ENCODE measurements at regions not wholly inside any gene's neighbourhood (a gene's known extent, or its start where the extent isn't known, plus 50 kb on each side); places are given as distances from the start of the nearest gene placed in this dataset.
"Not testable (repeated sequence)": the region's sequence is repeated elsewhere in the genome, so short reads cannot be mapped to it uniquely, and the experiment has no call there.

GRCh38 chr21:9756677-9757076, 764.7 kb upstream of the TPTE start:
- no peak overlapping the region for H3K9ac ChIP-seq (ENCODE audit: low read length)
- H3K27ac ChIP-seq (ENCODE audit: low read depth, low read length) = no peak overlapping the region
- H2BK15ac ChIP-seq (replicated peaks; ENCODE audit: low read depth) = no peak overlapping the region
- H4K8ac ChIP-seq (ENCODE audit: low read depth, low read length) = no peak overlapping the region
- no peak for DNase-seq
- no peak overlapping the region for H3K4ac ChIP-seq (ENCODE audit: low read depth, low read length)
- no peaks in the 10 kb centered on the region for H3K4me1 ChIP-seq (ENCODE audit: control insufficient read depth, low read depth, low read length)
- no peaks in the 10 kb centered on the region for H3K79me2 ChIP-seq (ENCODE audit: control insufficient read depth, insufficient read depth, low read length)
- H4K5ac ChIP-seq (ENCODE audit: low read length) = no peak overlapping the region
- no peak overlapping the region for H2AK5ac ChIP-seq (ENCODE audit: low read length)
- no peaks in the 10 kb centered on the region for H3K36me3 ChIP-seq (ENCODE audit: control insufficient read depth, insufficient read depth, low read length)
- H2BK120ac ChIP-seq (ENCODE audit: low read depth, low read length) = no peak overlapping the region
- no peak overlapping the region for H3K56ac ChIP-seq (ENCODE audit: low read length)
- H2BK5ac ChIP-seq (ENCODE audit: low read length) = no peak overlapping the region
- no peak overlapping the region for H3K18ac ChIP-seq (ENCODE audit: low read length)
- no peak overlapping the region for H3K4me2 ChIP-seq (ENCODE audit: low read length)
- H3K27me3 ChIP-seq (ENCODE audit: insufficient read depth, low read length, poor library complexity) = no peaks in the 10 kb centered on the region
- WGBS (ENCODE audit: extremely low coverage, insufficient coverage, low lambda C conversion rate) = no CpG with 5 or more reads among the region's 9 CpGs
- H3K4me3 ChIP-seq (ENCODE audit: low read length) = no peak overlapping the region
- no peak overlapping the region for H3K23ac ChIP-seq (ENCODE audit: low read length)
- no peaks in the 10 kb centered on the region for H3K79me1 ChIP-seq (ENCODE audit: low read length)

- H2BK120ac ChIP-seq (ENCODE audit: low read depth, low read length); H4K5ac ChIP-seq (ENCODE audit: low read length); H3K4ac ChIP-seq (ENCODE audit: low read depth, low read length); H2AK5ac ChIP-seq (ENCODE audit: low read length); H3K27ac ChIP-seq (ENCODE audit: low read depth, low read length); H2BK15ac ChIP-seq (replicated peaks; ENCODE audit: low read depth); H3K4me3 ChIP-seq (ENCODE audit: low read length); H3K56ac ChIP-seq (ENCODE audit: low read length); H3K18ac ChIP-seq (ENCODE audit: low read length); DNase-seq; H3K79me1 ChIP-seq (ENCODE audit: low read length); H3K79me2 ChIP-seq (ENCODE audit: control insufficient read depth, insufficient read depth, low read length); H3K4me2 ChIP-seq (ENCODE audit: low read length); H4K8ac ChIP-seq (ENCODE audit: low read depth, low read length); H3K27me3 ChIP-seq (ENCODE audit: insufficient read depth, low read length, poor library complexity); H3K9ac ChIP-seq (ENCODE audit: low read length); H3K4me1 ChIP-seq (ENCODE audit: control insufficient read depth, low read depth, low read length); H2BK5ac ChIP-seq (ENCODE audit: low read length); H3K36me3 ChIP-seq (ENCODE audit: control insufficient read depth, insufficient read depth, low read length); H3K23ac ChIP-seq (ENCODE audit: low read length): not testable (repeated sequence)
- no CpG with 5 or more reads among the region's 9 CpGs for WGBS (ENCODE audit: extremely low coverage, insufficient coverage, low lambda C conversion rate)
Measured at GRCh38 chr21:9757118-9757517, 764.3 kb upstream of the TPTE start.

- H3K4me3 ChIP-seq (ENCODE audit: low read length); H3K4me1 ChIP-seq (ENCODE audit: control insufficient read depth, low read depth, low read length); H2BK15ac ChIP-seq (replicated peaks; ENCODE audit: low read depth); H3K23ac ChIP-seq (ENCODE audit: low read length); H3K27ac ChIP-seq (ENCODE audit: low read depth, low read length); H3K27me3 ChIP-seq (ENCODE audit: insufficient read depth, low read length, poor library complexity); H4K5ac ChIP-seq (ENCODE audit: low read length); H3K79me1 ChIP-seq (ENCODE audit: low read length); H3K4ac ChIP-seq (ENCODE audit: low read depth, low read length); DNase-seq; H2BK5ac ChIP-seq (ENCODE audit: low read length); H2BK120ac ChIP-seq (ENCODE audit: low read depth, low read length); H3K36me3 ChIP-seq (ENCODE audit: control insufficient read depth, insufficient read depth, low read length); H3K18ac ChIP-seq (ENCODE audit: low read length); H3K4me2 ChIP-seq (ENCODE audit: low read length); H2AK5ac ChIP-seq (ENCODE audit: low read length); H3K79me2 ChIP-seq (ENCODE audit: control insufficient read depth, insufficient read depth, low read length); H3K56ac ChIP-seq (ENCODE audit: low read length); H3K9ac ChIP-seq (ENCODE audit: low read length); H4K8ac ChIP-seq (ENCODE audit: low read depth, low read length): not testable (repeated sequence)
- no CpG with 5 or more reads among the region's 9 CpGs for WGBS (ENCODE audit: extremely low coverage, insufficient coverage, low lambda C conversion rate)
Measured at GRCh38 chr21:9757572-9757971, 763.8 kb upstream of the TPTE start.

GRCh38 chr21:9758141-9758540, 763.2 kb upstream of the TPTE start:
- no peak overlapping the region for H2BK120ac ChIP-seq (ENCODE audit: low read depth, low read length)
- H3K4me2 ChIP-seq (ENCODE audit: low read length) = no peak overlapping the region
- H3K9ac ChIP-seq (ENCODE audit: low read length) = no peak overlapping the region
- no peak overlapping the region for H4K8ac ChIP-seq (ENCODE audit: low read depth, low read length)
- H3K18ac ChIP-seq (ENCODE audit: low read length) = no peak overlapping the region
- H3K56ac ChIP-seq (ENCODE audit: low read length) = no peak overlapping the region
- no peaks in the 10 kb centered on the region for H3K79me1 ChIP-seq (ENCODE audit: low read length)
- H4K5ac ChIP-seq (ENCODE audit: low read length) = no peak overlapping the region
- H3K27ac ChIP-seq (ENCODE audit: low read depth, low read length) = no peak overlapping the region
- H2AK5ac ChIP-seq (ENCODE audit: low read length) = no peak overlapping the region
- DNase-seq = no peak
- peak overlapping the region; percentile 5 for H3K4me3 ChIP-seq (ENCODE audit: low read length)
- H3K36me3 ChIP-seq (ENCODE audit: control insufficient read depth, insufficient read depth, low read length) = no peaks in the 10 kb centered on the region
- H3K4ac ChIP-seq (ENCODE audit: low read depth, low read length) = no peak overlapping the region
- no peak overlapping the region for H2BK5ac ChIP-seq (ENCODE audit: low read length)
- no peak overlapping the region for H2BK15ac ChIP-seq (replicated peaks; ENCODE audit: low read depth)
- no peak overlapping the region for H3K23ac ChIP-seq (ENCODE audit: low read length)
- no peaks in the 10 kb centered on the region for H3K4me1 ChIP-seq (ENCODE audit: control insufficient read depth, low read depth, low read length)
- WGBS (ENCODE audit: extremely low coverage, insufficient coverage, low lambda C conversion rate) = no CpG with 5 or more reads among the region's 6 CpGs
- H3K27me3 ChIP-seq (ENCODE audit: insufficient read depth, low read length, poor library complexity) = no peaks in the 10 kb centered on the region
- H3K79me2 ChIP-seq (ENCODE audit: control insufficient read depth, insufficient read depth, low read length) = no peaks in the 10 kb centered on the region

GRCh38 chr21:9758888-9759287, 762.5 kb upstream of the TPTE start:
- Histone ChIP-seq H4K5ac (ENCODE audit: low read length) (no peak overlapping the region), H3K79me2 (ENCODE audit: control insufficient read depth, insufficient read depth, low read length) (no peaks in the 10 kb centered on the region), H3K23ac (ENCODE audit: low read length) (no peak overlapping the region), H3K27me3 (ENCODE audit: insufficient read depth, low read length, poor library complexity) (no peaks in the 10 kb centered on the region), H3K27ac (ENCODE audit: low read depth, low read length) (no peak overlapping the region), H3K56ac (ENCODE audit: low read length) (no peak overlapping the region), H3K4me1 (ENCODE audit: control insufficient read depth, low read depth, low read length) (no peaks in the 10 kb centered on the region), H2AK5ac (ENCODE audit: low read length) (no peak overlapping the region), H3K18ac (ENCODE audit: low read length) (no peak overlapping the region), H3K4me2 (ENCODE audit: low read length) (no peak overlapping the region), H2BK5ac (ENCODE audit: low read length) (no peak overlapping the region), H4K8ac (ENCODE audit: low read depth, low read length) (no peak overlapping the region), H2BK120ac (ENCODE audit: low read depth, low read length) (no peak overlapping the region), H2BK15ac (replicated peaks; ENCODE audit: low read depth) (no peak overlapping the region), H3K4me3 (ENCODE audit: low read length) (peak overlapping the region; percentile 6), H3K79me1 (ENCODE audit: low read length) (no peaks in the 10 kb centered on the region), H3K36me3 (ENCODE audit: control insufficient read depth, insufficient read depth, low read length) (no peaks in the 10 kb centered on the region), H3K4ac (ENCODE audit: low read depth, low read length) (no peak overlapping the region), H3K9ac (ENCODE audit: low read length) (no peak overlapping the region)
- no peak for DNase-seq
- WGBS (ENCODE audit: extremely low coverage, insufficient coverage, low lambda C conversion rate) = no CpG with 5 or more reads among the region's 6 CpGs

GRCh38 chr21:9759972-9760371, 761.4 kb upstream of the TPTE start:
- Histone ChIP-seq H4K5ac (ENCODE audit: low read length) (no peak overlapping the region), H2AK5ac (ENCODE audit: low read length) (no peak overlapping the region), H3K56ac (ENCODE audit: low read length) (no peak overlapping the region), H3K4me1 (ENCODE audit: control insufficient read depth, low read depth, low read length) (no peaks in the 10 kb centered on the region), H3K23ac (ENCODE audit: low read length) (no peak overlapping the region), H3K79me2 (ENCODE audit: control insufficient read depth, insufficient read depth, low read length) (no peaks in the 10 kb centered on the region), H3K27me3 (ENCODE audit: insufficient read depth, low read length, poor library complexity) (no peaks in the 10 kb centered on the region), H2BK120ac (ENCODE audit: low read depth, low read length) (no peak overlapping the region), H3K4ac (ENCODE audit: low read depth, low read length) (no peak overlapping the region), H2BK15ac (replicated peaks; ENCODE audit: low read depth) (no peak overlapping the region), H3K27ac (ENCODE audit: low read depth, low read length) (no peak overlapping the region), H2BK5ac (ENCODE audit: low read length) (no peak overlapping the region), H3K18ac (ENCODE audit: low read length) (no peak overlapping the region), H3K9ac (ENCODE audit: low read length) (no peak overlapping the region), H3K4me3 (ENCODE audit: low read length) (peak overlapping the region; percentile 2), H4K8ac (ENCODE audit: low read depth, low read length) (no peak overlapping the region), H3K36me3 (ENCODE audit: control insufficient read depth, insufficient read depth, low read length) (no peaks in the 10 kb centered on the region), H3K4me2 (ENCODE audit: low read length) (no peak overlapping the region), H3K79me1 (ENCODE audit: low read length) (no peaks in the 10 kb centered on the region)
- no CpG with 5 or more reads among the region's 9 CpGs for WGBS (ENCODE audit: extremely low coverage, insufficient coverage, low lambda C conversion rate)
- no peak for DNase-seq
